ENCODE measurements at regions not wholly inside any gene's neighbourhood (a gene's known extent, or its start where the extent isn't known, plus 50 kb on each side); places are given as distances from the start of the nearest gene placed in this dataset.

- TF ChIP-seq, protein P1, sequence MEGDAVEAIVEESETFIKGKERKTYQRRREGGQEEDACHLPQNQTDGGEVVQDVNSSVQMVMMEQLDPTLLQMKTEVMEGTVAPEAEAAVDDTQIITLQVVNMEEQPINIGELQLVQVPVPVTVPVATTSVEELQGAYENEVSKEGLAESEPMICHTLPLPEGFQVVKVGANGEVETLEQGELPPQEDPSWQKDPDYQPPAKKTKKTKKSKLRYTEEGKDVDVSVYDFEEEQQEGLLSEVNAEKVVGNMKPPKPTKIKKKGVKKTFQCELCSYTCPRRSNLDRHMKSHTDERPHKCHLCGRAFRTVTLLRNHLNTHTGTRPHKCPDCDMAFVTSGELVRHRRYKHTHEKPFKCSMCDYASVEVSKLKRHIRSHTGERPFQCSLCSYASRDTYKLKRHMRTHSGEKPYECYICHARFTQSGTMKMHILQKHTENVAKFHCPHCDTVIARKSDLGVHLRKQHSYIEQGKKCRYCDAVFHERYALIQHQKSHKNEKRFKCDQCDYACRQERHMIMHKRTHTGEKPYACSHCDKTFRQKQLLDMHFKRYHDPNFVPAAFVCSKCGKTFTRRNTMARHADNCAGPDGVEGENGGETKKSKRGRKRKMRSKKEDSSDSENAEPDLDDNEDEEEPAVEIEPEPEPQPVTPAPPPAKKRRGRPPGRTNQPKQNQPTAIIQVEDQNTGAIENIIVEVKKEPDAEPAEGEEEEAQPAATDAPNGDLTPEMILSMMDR (conservative IDR thresholded peaks at IDR 0.05; ENCODE audit: low read depth, low read length), result 0 out of 2 replicates have a peak, but pooled peaks have one; percentile 3
- no peak for TF ChIP-seq BHLHE40 (IDR thresholded peaks at IDR 0.05; ENCODE audit: low read depth, low read length)
Observed at GRCh38 chr5:60395712-60396329, 304.1 kb downstream of the DEPDC1B start.
